ENCODE measurements at regions not wholly inside any gene's neighbourhood (a gene's known extent, or its start where the extent isn't known, plus 50 kb on each side); places are given as distances from the start of the nearest gene placed in this dataset.

DNA sequence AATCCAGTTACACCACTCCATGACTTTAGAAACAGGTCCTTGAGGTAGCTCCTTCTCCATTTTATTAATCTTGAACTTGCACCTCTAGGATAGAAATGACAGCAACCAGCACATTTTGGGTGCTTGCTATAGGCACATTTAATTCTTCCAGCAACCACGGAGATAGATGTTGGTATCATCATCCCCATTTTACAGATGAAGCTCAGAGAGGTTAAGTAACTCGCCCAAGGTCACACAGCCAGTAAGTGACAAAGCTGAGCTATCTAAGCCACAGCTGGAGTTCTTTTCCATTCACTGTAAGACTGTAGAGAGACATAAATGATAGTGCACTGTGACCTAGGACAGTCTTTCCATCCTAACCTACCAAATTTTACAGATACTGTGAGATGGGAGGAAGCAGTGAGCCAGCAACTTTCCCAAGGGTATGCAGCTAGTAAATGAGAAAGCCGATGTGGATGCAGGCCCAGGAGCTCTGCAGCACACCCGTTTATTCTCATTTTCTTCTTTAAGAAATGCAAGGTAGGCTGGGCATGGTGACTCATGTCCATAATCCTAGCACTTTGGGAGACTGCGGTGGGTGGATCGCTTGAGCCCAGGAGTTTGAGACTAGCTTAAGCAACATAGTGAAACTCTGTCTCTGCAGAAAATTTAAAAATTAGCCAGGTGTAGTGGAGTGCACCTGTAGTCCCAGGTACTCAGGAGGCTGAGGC, 103.2 kb downstream of the TBX5 start:
- TF ChIP-seq, protein P1, sequence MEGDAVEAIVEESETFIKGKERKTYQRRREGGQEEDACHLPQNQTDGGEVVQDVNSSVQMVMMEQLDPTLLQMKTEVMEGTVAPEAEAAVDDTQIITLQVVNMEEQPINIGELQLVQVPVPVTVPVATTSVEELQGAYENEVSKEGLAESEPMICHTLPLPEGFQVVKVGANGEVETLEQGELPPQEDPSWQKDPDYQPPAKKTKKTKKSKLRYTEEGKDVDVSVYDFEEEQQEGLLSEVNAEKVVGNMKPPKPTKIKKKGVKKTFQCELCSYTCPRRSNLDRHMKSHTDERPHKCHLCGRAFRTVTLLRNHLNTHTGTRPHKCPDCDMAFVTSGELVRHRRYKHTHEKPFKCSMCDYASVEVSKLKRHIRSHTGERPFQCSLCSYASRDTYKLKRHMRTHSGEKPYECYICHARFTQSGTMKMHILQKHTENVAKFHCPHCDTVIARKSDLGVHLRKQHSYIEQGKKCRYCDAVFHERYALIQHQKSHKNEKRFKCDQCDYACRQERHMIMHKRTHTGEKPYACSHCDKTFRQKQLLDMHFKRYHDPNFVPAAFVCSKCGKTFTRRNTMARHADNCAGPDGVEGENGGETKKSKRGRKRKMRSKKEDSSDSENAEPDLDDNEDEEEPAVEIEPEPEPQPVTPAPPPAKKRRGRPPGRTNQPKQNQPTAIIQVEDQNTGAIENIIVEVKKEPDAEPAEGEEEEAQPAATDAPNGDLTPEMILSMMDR (conservative IDR thresholded peaks at IDR 0.05 in 1 of 2, IDR thresholded peaks at IDR 0.05 in 1 of 2; ENCODE audit: low read depth in 1 of 2, low read length in 2 of 2), result no peak
- no peak for TF ChIP-seq EZH2 (IDR thresholded peaks at IDR 0.05; ENCODE audit: low read length, missing control alignments)
